WTC11 (cell line): ENCODE measurements at regions not wholly inside any gene's neighbourhood (a gene's known extent, or its start where the extent isn't known, plus 50 kb on each side); places are given as distances from the start of the nearest gene placed in this dataset.

Experiments used
- CBFB ChIP-seq: sonication (generic); formaldehyde crosslinking; IDR thresholded peaks from 2 replicates; pipeline ENCODE4 v1.8.1; 2022; ENCODE audit warnings: mild to moderate bottlenecking, low read depth, missing genetic modification reagents
- CTCF ChIP-seq: fragments of 200-600 bp; IDR thresholded peaks from 2 replicates; pipeline ENCODE4 v1.8.0; 2022; ENCODE audit warnings: antibody characterized with exemption
- NFYB ChIP-seq: sonication (generic); formaldehyde crosslinking; conservative IDR thresholded peaks from 2 replicates; pipeline ENCODE4 v1.8.0; 2022; ENCODE audit warnings: low read depth, missing genetic modification reagents
- TEAD4 ChIP-seq: sonication (generic); formaldehyde crosslinking; IDR thresholded peaks from 2 replicates; pipeline ENCODE4 v1.8.0; 2022; ENCODE audit warnings: mild to moderate bottlenecking, missing genetic modification reagents
- TF ChIP-seq, protein P1 (sequence below): sonication (generic); formaldehyde crosslinking; IDR thresholded peaks from 2 replicates; pipeline ENCODE4 v1.8.1; 2022; ENCODE audit warnings: low read depth, missing genetic modification reagents, borderline replicate concordance

- no peak for TF ChIP-seq CTCF
- no peak for TF ChIP-seq CBFB
- TF ChIP-seq NFYB, result no peak
- TF ChIP-seq TEAD4 (CRISPR knock-in tag), result no peak
- TF ChIP-seq, protein P1, sequence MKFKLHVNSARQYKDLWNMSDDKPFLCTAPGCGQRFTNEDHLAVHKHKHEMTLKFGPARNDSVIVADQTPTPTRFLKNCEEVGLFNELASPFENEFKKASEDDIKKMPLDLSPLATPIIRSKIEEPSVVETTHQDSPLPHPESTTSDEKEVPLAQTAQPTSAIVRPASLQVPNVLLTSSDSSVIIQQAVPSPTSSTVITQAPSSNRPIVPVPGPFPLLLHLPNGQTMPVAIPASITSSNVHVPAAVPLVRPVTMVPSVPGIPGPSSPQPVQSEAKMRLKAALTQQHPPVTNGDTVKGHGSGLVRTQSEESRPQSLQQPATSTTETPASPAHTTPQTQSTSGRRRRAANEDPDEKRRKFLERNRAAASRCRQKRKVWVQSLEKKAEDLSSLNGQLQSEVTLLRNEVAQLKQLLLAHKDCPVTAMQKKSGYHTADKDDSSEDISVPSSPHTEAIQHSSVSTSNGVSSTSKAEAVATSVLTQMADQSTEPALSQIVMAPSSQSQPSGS (CRISPR knock-in tag), result no peak
Measured at GRCh38 chr10:28190196-28190595, 112.7 kb downstream of the MPP7 start.
